ENCODE measurements at regions not wholly inside any gene's neighbourhood (a gene's known extent, or its start where the extent isn't known, plus 50 kb on each side); places are given as distances from the start of the nearest gene placed in this dataset.

GRCh38 chr5:174292348-174292747 lies 246.8 kb downstream of the NSG2 start:
- H3K27me3 Mint-ChIP-seq (ENCODE audit: unreplicated experiment): no peaks in the 10 kb centered on the region
- no peak overlapping the region for H3K4me3 Mint-ChIP-seq (ENCODE audit: unreplicated experiment)
- DNase-seq (ENCODE audit: low spot score): no peak
- no peaks in the 10 kb centered on the region for H3K4me1 Mint-ChIP-seq (ENCODE audit: unreplicated experiment)
- no peak overlapping the region for H3K27ac Mint-ChIP-seq (ENCODE audit: unreplicated experiment)
- no peaks in the 10 kb centered on the region for H3K9me3 Mint-ChIP-seq (ENCODE audit: unreplicated experiment)
- no peaks in the 10 kb centered on the region for H3K36me3 Mint-ChIP-seq (ENCODE audit: low read depth, unreplicated experiment)
- no peak for TF ChIP-seq CTCF (IDR thresholded peaks at IDR 0.05; ENCODE audit: unreplicated experiment)

- Mint-ChIP-seq H3K4me1 (ENCODE audit: unreplicated experiment) (no peaks in the 10 kb centered on the region), H3K9me3 (ENCODE audit: unreplicated experiment) (no peaks in the 10 kb centered on the region), H3K4me3 (ENCODE audit: unreplicated experiment) (no peak overlapping the region), H3K36me3 (ENCODE audit: low read depth, unreplicated experiment) (no peaks in the 10 kb centered on the region), H3K27me3 (ENCODE audit: unreplicated experiment) (no peaks in the 10 kb centered on the region), H3K27ac (ENCODE audit: unreplicated experiment) (no peak overlapping the region)
- no peak for DNase-seq (ENCODE audit: low spot score)
- TF ChIP-seq CTCF (IDR thresholded peaks at IDR 0.05; ENCODE audit: unreplicated experiment): no peak
Observed at GRCh38 chr5:174293006-174293405, 247.5 kb downstream of the NSG2 start.

- no peaks in the 10 kb centered on the region for H3K9me3 Mint-ChIP-seq (ENCODE audit: unreplicated experiment)
- no peak overlapping the region for H3K27ac Mint-ChIP-seq (ENCODE audit: unreplicated experiment)
- no peak for TF ChIP-seq CTCF (IDR thresholded peaks at IDR 0.05; ENCODE audit: unreplicated experiment)
- no peaks in the 10 kb centered on the region for H3K27me3 Mint-ChIP-seq (ENCODE audit: unreplicated experiment)
- no peaks in the 10 kb centered on the region for H3K4me1 Mint-ChIP-seq (ENCODE audit: unreplicated experiment)
- DNase-seq (ENCODE audit: low spot score): no peak
- H3K4me3 Mint-ChIP-seq (ENCODE audit: unreplicated experiment): no peak overlapping the region
- no peaks in the 10 kb centered on the region for H3K36me3 Mint-ChIP-seq (ENCODE audit: low read depth, unreplicated experiment)
Observed at GRCh38 chr5:174293481-174293880, 248.0 kb downstream of the NSG2 start.

GRCh38 chr5:174294891-174295620 lies 249.6 kb downstream of the NSG2 start:
- H3K4me1 Mint-ChIP-seq (ENCODE audit: unreplicated experiment): no peaks in the 10 kb centered on the region

More at GRCh38 chr5:174294891-174295620, 249.6 kb downstream of the NSG2 start:
- TF ChIP-seq CTCF (IDR thresholded peaks at IDR 0.05; ENCODE audit: unreplicated experiment): no peak
- Mint-ChIP-seq H3K9me3 (ENCODE audit: unreplicated experiment) (no peaks in the 10 kb centered on the region), H3K36me3 (ENCODE audit: low read depth, unreplicated experiment) (no peaks in the 10 kb centered on the region), H3K4me3 (ENCODE audit: unreplicated experiment) (no peak overlapping the region), H3K27me3 (ENCODE audit: unreplicated experiment) (no peaks in the 10 kb centered on the region), H3K27ac (ENCODE audit: unreplicated experiment) (no peak overlapping the region)
- no peak for DNase-seq (ENCODE audit: low spot score)
